WTC11 (cell line): ENCODE measurements at regions not wholly inside any gene's neighbourhood (a gene's known extent, or its start where the extent isn't known, plus 50 kb on each side); places are given as distances from the start of the nearest gene placed in this dataset.

Source experiments
- ATAC-seq: fragments of 200-7000 bp; cut with Tn5 transposase; 2 replicates; pipeline ENCODE4 v1.10.0; 2021; ENCODE audit warnings: mild to moderate bottlenecking, moderate library complexity
- CTCF ChIA-PET: fragments of 300-600 bp; sonication (Branson Sonifier 250); formaldehyde crosslinking; loops from one replicate; lab custom pipeline; 2021; ENCODE audit warnings: antibody characterized with exemption; lab: Charles Lee
- POLR2A ChIA-PET: fragments of 350-600 bp; sonication (Branson Sonifier 250); formaldehyde crosslinking; loops from one replicate; lab custom pipeline; 2021; ENCODE audit warnings: antibody characterized with exemption; lab: Charles Lee
- DNase-seq: peaks from one replicate; pipeline ENCODE4 v3.0.0; 2021; ENCODE audit warnings: low spot score
- H3K27ac Mint-ChIP-seq: 2 replicates; pipeline ENCODE4 v1.8.0; 2021; ENCODE audit warnings: mixed read lengths
- H3K27me3 Mint-ChIP-seq: 2 replicates; pipeline ENCODE4 v1.8.0; 2021; ENCODE audit warnings: low read depth, mild to moderate bottlenecking, moderate library complexity, mixed read lengths
- H3K36me3 Mint-ChIP-seq: 2 replicates; pipeline ENCODE4 v1.8.0; 2021; ENCODE audit warnings: mixed read lengths
- H3K4me1 Mint-ChIP-seq: 2 replicates; pipeline ENCODE4 v1.8.0; 2022; ENCODE audit warnings: mixed read lengths
- H3K4me3 Mint-ChIP-seq: 2 replicates; pipeline ENCODE4 v1.8.0; 2021; ENCODE audit warnings: mild to moderate bottlenecking, moderate library complexity, mixed read lengths
- H3K9me3 Mint-ChIP-seq: 2 replicates; pipeline ENCODE4 v1.8.0; 2021; ENCODE audit warnings: mixed read lengths
- ATF1 ChIP-seq: sonication (generic); formaldehyde crosslinking; IDR thresholded peaks from 2 replicates; pipeline ENCODE4 v1.8.1; 2023; ENCODE audit warnings: mild to moderate bottlenecking, moderate library complexity, missing genetic modification reagents
- CREB1 ChIP-seq: sonication (generic); formaldehyde crosslinking; IDR thresholded peaks from 2 replicates; pipeline ENCODE4 v1.8.0; 2023; ENCODE audit warnings: mild to moderate bottlenecking, missing genetic modification reagents
- CREM ChIP-seq: sonication (generic); formaldehyde crosslinking; IDR thresholded peaks from 2 replicates; pipeline ENCODE4 v1.8.1; 2022; ENCODE audit warnings: mild to moderate bottlenecking, missing genetic modification reagents, moderate library complexity
- ESRRA ChIP-seq: sonication (generic); formaldehyde crosslinking; IDR thresholded peaks from 2 replicates; pipeline ENCODE4 v1.8.1; 2022; ENCODE audit warnings: mild to moderate bottlenecking, missing genetic modification reagents, borderline replicate concordance
- FOXP1 ChIP-seq: sonication (generic); formaldehyde crosslinking; IDR thresholded peaks from 2 replicates; pipeline ENCODE4 v1.8.0; 2022; ENCODE audit warnings: missing genetic modification reagents, mild to moderate bottlenecking, moderate library complexity, borderline replicate concordance
- GABPB1 ChIP-seq: sonication (generic); formaldehyde crosslinking; IDR thresholded peaks from 2 replicates; pipeline ENCODE4 v1.8.1; 2023; ENCODE audit warnings: mild to moderate bottlenecking, missing genetic modification reagents
- GTF2I ChIP-seq: fragments of 250-450 bp; sonication (Bioruptor Pico); conservative IDR thresholded peaks from 2 replicates; pipeline ENCODE4 v1.4.0; 2021; ENCODE audit warnings: mild to moderate bottlenecking
- JAZF1 ChIP-seq: fragments of 250-450 bp; sonication (Bioruptor Pico); IDR thresholded peaks from 2 replicates; pipeline ENCODE4 v1.9.0; 2021; ENCODE audit warnings: moderate library complexity, mild to moderate bottlenecking, inconsistent platforms
- JUN ChIP-seq: sonication (generic); formaldehyde crosslinking; IDR thresholded peaks from 2 replicates; pipeline ENCODE4 v1.8.0; 2023; ENCODE audit warnings: mild to moderate bottlenecking, missing genetic modification reagents
- MXD4 ChIP-seq: fragments of 250-450 bp; sonication (Bioruptor Pico); IDR thresholded peaks from 2 replicates; pipeline ENCODE4 v1.8.0; 2021; ENCODE audit warnings: mild to moderate bottlenecking, moderate library complexity, borderline replicate concordance
- MYBL2 ChIP-seq: sonication (generic); formaldehyde crosslinking; IDR thresholded peaks from 2 replicates; pipeline ENCODE4 v1.8.1; 2023; ENCODE audit warnings: mild to moderate bottlenecking, moderate library complexity, missing genetic modification reagents
- OVOL2 ChIP-seq: fragments of 250-450 bp; sonication (Bioruptor Pico); IDR thresholded peaks from 2 replicates; pipeline ENCODE4 v1.9.0; 2021; ENCODE audit warnings: mild to moderate bottlenecking, borderline replicate concordance
- PRRX2 ChIP-seq: fragments of 250-450 bp; sonication (Bioruptor Pico); IDR thresholded peaks from 2 replicates; pipeline ENCODE4 v1.8.0; 2021; ENCODE audit warnings: mild to moderate bottlenecking
- RORB ChIP-seq: fragments of 250-450 bp; sonication (Bioruptor Pico); IDR thresholded peaks from 2 replicates; pipeline ENCODE4 v1.9.0; 2021; ENCODE audit warnings: mild to moderate bottlenecking
- TEAD4 ChIP-seq: sonication (generic); formaldehyde crosslinking; IDR thresholded peaks from 2 replicates; pipeline ENCODE4 v1.8.0; 2022; ENCODE audit warnings: mild to moderate bottlenecking, missing genetic modification reagents
- ZNF138 ChIP-seq: sonication (generic); formaldehyde crosslinking; conservative IDR thresholded peaks from 2 replicates; pipeline ENCODE4 v1.8.1; 2022; ENCODE audit warnings: mild to moderate bottlenecking, moderate library complexity, missing genetic modification reagents
- ZNF416 ChIP-seq: fragments of 250-450 bp; sonication (Bioruptor Pico); IDR thresholded peaks from 2 replicates; pipeline ENCODE4 v1.9.0; 2021; ENCODE audit warnings: mild to moderate bottlenecking, inconsistent platforms
- ZNF671 ChIP-seq: fragments of 250-450 bp; sonication (Bioruptor Pico); IDR thresholded peaks from 2 replicates; pipeline ENCODE4 v1.8.0; 2021; ENCODE audit warnings: mild to moderate bottlenecking
- TF ChIP-seq, protein P1 (sequence below): sonication (generic); formaldehyde crosslinking; IDR thresholded peaks from 2 replicates; pipeline ENCODE4 v1.8.1; 2023; ENCODE audit warnings: mild to moderate bottlenecking, moderate library complexity, missing genetic modification reagents
- TF ChIP-seq, protein P2 (sequence below): sonication (generic); formaldehyde crosslinking; IDR thresholded peaks from 2 replicates; pipeline ENCODE4 v1.8.0; 2023; ENCODE audit warnings: mild to moderate bottlenecking, missing genetic modification reagents
- TF ChIP-seq, protein P3 (sequence below): sonication (generic); formaldehyde crosslinking; IDR thresholded peaks from 2 replicates; pipeline ENCODE4 v1.8.0; 2022; ENCODE audit warnings: mild to moderate bottlenecking, missing genetic modification reagents
- TF ChIP-seq, protein P4 (sequence below): sonication (generic); formaldehyde crosslinking; IDR thresholded peaks from 2 replicates; pipeline ENCODE4 v1.8.0; 2022; ENCODE audit warnings: mild to moderate bottlenecking, missing genetic modification reagents
- TF ChIP-seq, protein P5 (sequence below): sonication (generic); formaldehyde crosslinking; IDR thresholded peaks from 2 replicates; pipeline ENCODE4 v1.8.1; 2023; ENCODE audit warnings: mild to moderate bottlenecking, missing genetic modification reagents, moderate library complexity
- TF ChIP-seq, protein P6 (sequence below): fragments of 250-450 bp; sonication (Bioruptor Pico); IDR thresholded peaks from 2 replicates; pipeline ENCODE4 v1.9.0; 2021; ENCODE audit warnings: mild to moderate bottlenecking
- TF ChIP-seq, protein P7 (sequence below): fragments of 200-600 bp; IDR thresholded peaks from 2 replicates; pipeline ENCODE4 v1.8.0; 2022; ENCODE audit warnings: antibody characterized with exemption

DNA sequence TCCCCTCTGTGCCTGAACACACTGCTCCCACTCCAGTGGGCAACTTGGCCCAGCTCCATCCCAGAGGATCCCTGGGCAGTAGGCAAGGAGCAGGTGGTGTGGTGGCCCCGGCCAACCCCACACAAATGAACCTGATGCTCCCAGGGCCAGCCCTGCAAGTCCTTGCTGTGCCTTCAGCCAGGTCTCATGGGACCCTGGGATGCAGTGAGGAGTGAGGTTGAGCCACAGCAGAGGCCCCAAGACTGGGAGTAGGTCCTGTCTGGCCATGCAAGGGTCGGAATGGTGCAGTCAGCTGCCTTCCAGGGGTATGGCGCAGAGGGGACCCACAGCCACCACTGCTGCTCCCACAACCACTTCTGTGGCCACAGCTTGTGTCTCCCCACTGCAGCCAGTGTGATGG, 234.5 kb upstream of the DKK2 start:
- POLR2A ChIA-PET: no interaction called here

DNA sequence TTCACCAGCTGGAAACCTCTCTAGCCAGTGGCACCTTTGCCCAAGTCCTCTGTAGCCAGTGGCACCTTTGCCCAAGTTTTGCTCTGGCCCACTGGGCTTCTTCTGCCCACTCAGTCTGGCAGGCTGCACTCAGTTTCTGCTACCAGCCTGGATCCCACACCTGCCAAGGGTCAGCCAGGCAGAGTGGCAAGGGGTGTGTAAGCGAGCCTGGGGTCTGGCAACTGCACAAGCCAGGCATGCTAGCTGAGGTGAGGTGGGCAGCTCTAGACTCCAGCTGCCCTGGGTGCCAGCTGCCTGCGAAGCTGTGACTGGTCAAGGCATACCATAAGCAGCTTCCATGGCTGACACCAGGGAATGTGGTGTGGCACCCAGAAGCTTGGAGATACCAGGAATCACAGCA, 233.1 kb upstream of the DKK2 start:
- H3K36me3 Mint-ChIP-seq: no peaks in the 10 kb centered on the region
- DNase-seq: no peak

More for the DNA sequence above, 234.5 kb upstream of the DKK2 start:
- Mint-ChIP-seq H3K9me3 (peaks cover 3% of the 10 kb centered on the region; the same call in 1 of the 2 replicates), H3K4me1 (peaks cover 9% of the 10 kb centered on the region), H3K27ac (no peak overlapping the region), H3K36me3 (no peaks in the 10 kb centered on the region), H3K4me3 (no peak overlapping the region), H3K27me3 (no peaks in the 10 kb centered on the region; the same call in 1 of the 2 replicates)
- DNase-seq: no peak
- TF ChIP-seq, protein P1, sequence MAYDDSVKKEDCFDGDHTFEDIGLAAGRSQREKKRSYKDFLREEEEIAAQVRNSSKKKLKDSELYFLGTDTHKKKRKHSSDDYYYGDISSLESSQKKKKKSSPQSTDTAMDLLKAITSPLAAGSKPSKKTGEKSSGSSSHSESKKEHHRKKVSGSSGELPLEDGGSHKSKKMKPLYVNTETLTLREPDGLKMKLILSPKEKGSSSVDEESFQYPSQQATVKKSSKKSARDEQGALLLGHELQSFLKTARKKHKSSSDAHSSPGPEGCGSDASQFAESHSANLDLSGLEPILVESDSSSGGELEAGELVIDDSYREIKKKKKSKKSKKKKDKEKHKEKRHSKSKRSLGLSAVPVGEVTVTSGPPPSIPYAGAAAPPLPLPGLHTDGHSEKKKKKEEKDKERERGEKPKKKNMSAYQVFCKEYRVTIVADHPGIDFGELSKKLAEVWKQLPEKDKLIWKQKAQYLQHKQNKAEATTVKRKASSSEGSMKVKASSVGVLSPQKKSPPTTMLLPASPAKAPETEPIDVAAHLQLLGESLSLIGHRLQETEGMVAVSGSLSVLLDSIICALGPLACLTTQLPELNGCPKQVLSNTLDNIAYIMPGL (CRISPR knock-in tag): no peak
- TF ChIP-seq ATF1 (CRISPR knock-in tag) (no peak), CREB1 (no peak), OVOL2 (CRISPR knock-in tag) (no peak), ZNF138 (no peak)
- TF ChIP-seq, protein P2, sequence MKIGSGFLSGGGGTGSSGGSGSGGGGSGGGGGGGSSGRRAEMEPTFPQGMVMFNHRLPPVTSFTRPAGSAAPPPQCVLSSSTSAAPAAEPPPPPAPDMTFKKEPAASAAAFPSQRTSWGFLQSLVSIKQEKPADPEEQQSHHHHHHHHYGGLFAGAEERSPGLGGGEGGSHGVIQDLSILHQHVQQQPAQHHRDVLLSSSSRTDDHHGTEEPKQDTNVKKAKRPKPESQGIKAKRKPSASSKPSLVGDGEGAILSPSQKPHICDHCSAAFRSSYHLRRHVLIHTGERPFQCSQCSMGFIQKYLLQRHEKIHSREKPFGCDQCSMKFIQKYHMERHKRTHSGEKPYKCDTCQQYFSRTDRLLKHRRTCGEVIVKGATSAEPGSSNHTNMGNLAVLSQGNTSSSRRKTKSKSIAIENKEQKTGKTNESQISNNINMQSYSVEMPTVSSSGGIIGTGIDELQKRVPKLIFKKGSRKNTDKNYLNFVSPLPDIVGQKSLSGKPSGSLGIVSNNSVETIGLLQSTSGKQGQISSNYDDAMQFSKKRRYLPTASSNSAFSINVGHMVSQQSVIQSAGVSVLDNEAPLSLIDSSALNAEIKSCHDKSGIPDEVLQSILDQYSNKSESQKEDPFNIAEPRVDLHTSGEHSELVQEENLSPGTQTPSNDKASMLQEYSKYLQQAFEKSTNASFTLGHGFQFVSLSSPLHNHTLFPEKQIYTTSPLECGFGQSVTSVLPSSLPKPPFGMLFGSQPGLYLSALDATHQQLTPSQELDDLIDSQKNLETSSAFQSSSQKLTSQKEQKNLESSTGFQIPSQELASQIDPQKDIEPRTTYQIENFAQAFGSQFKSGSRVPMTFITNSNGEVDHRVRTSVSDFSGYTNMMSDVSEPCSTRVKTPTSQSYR (CRISPR knock-in tag): no peak
- no peak for ATAC-seq
- CTCF ChIA-PET: no interaction called here

DNA sequence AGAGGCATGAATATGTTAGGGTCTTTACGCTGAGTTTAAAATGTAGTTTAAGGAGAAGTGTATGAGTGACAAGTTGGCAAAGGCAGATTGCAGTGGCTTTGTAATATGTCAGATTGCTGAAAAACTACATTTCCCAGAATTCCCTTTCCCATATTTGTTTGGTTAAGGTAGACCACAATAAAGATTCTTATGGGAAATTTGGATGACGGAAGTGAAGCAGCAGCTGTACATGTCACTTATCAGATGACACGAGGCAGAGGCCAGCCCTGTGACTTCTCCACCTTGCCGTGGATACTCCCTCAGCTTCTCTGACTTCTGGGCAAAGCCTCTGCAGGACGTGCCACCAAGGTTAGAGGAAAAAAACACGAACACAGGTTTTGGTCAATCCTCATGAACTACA, 229.7 kb upstream of the DKK2 start:
- no peak overlapping the region for H3K27ac Mint-ChIP-seq
- POLR2A ChIA-PET: no interaction called here
- no peak for TF ChIP-seq MXD4
- no peak for TF ChIP-seq ZNF671 (CRISPR knock-in tag)
- TF ChIP-seq CREM (CRISPR knock-in tag): no peak
- TF ChIP-seq FOXP1 (CRISPR knock-in tag): no peak
- no peak for TF ChIP-seq TEAD4 (CRISPR knock-in tag)
- no peak for TF ChIP-seq PRRX2 (CRISPR knock-in tag)
- no peak for TF ChIP-seq GABPB1 (CRISPR knock-in tag)
- TF ChIP-seq, protein P3, sequence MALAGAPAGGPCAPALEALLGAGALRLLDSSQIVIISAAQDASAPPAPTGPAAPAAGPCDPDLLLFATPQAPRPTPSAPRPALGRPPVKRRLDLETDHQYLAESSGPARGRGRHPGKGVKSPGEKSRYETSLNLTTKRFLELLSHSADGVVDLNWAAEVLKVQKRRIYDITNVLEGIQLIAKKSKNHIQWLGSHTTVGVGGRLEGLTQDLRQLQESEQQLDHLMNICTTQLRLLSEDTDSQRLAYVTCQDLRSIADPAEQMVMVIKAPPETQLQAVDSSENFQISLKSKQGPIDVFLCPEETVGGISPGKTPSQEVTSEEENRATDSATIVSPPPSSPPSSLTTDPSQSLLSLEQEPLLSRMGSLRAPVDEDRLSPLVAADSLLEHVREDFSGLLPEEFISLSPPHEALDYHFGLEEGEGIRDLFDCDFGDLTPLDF (CRISPR knock-in tag): no peak
- TF ChIP-seq MYBL2 (CRISPR knock-in tag): no peak
- TF ChIP-seq, protein P4, sequence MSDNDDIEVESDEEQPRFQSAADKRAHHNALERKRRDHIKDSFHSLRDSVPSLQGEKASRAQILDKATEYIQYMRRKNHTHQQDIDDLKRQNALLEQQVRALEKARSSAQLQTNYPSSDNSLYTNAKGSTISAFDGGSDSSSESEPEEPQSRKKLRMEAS (CRISPR knock-in tag): no peak
- no peak for TF ChIP-seq ZNF416 (CRISPR knock-in tag)
- TF ChIP-seq, protein P5, sequence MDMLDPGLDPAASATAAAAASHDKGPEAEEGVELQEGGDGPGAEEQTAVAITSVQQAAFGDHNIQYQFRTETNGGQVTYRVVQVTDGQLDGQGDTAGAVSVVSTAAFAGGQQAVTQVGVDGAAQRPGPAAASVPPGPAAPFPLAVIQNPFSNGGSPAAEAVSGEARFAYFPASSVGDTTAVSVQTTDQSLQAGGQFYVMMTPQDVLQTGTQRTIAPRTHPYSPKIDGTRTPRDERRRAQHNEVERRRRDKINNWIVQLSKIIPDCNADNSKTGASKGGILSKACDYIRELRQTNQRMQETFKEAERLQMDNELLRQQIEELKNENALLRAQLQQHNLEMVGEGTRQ (CRISPR knock-in tag): no peak
- no peak for TF ChIP-seq GTF2I (CRISPR knock-in tag)
- TF ChIP-seq, protein P6, sequence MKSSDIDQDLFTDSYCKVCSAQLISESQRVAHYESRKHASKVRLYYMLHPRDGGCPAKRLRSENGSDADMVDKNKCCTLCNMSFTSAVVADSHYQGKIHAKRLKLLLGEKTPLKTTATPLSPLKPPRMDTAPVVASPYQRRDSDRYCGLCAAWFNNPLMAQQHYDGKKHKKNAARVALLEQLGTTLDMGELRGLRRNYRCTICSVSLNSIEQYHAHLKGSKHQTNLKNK (CRISPR knock-in tag): no peak
- TF ChIP-seq JUN: no peak
- TF ChIP-seq JAZF1 (CRISPR knock-in tag): no peak
- no peak for TF ChIP-seq ATF1 (CRISPR knock-in tag)
- TF ChIP-seq ZNF138: no peak
- TF ChIP-seq, protein P7, sequence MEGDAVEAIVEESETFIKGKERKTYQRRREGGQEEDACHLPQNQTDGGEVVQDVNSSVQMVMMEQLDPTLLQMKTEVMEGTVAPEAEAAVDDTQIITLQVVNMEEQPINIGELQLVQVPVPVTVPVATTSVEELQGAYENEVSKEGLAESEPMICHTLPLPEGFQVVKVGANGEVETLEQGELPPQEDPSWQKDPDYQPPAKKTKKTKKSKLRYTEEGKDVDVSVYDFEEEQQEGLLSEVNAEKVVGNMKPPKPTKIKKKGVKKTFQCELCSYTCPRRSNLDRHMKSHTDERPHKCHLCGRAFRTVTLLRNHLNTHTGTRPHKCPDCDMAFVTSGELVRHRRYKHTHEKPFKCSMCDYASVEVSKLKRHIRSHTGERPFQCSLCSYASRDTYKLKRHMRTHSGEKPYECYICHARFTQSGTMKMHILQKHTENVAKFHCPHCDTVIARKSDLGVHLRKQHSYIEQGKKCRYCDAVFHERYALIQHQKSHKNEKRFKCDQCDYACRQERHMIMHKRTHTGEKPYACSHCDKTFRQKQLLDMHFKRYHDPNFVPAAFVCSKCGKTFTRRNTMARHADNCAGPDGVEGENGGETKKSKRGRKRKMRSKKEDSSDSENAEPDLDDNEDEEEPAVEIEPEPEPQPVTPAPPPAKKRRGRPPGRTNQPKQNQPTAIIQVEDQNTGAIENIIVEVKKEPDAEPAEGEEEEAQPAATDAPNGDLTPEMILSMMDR: no peak
- TF ChIP-seq RORB (CRISPR knock-in tag): no peak
- TF ChIP-seq, all 79 proteins: peak for 0
- peaks cover 3% of the 10 kb centered on the region; the same call in 1 of the 2 replicates for H3K9me3 Mint-ChIP-seq
- CTCF ChIA-PET: no interaction called here
- no peak overlapping the region for H3K4me3 Mint-ChIP-seq
- DNase-seq (no peak), ATAC-seq (no peak)
- H3K4me1 Mint-ChIP-seq: peaks cover 9% of the 10 kb centered on the region
- no peaks in the 10 kb centered on the region for H3K27me3 Mint-ChIP-seq
- H3K36me3 Mint-ChIP-seq: no peaks in the 10 kb centered on the region

More for the DNA sequence above, 233.1 kb upstream of the DKK2 start:
- Mint-ChIP-seq H3K4me3 (no peak overlapping the region), H3K27ac (no peak overlapping the region), H3K9me3 (peaks cover 3% of the 10 kb centered on the region; the same call in 1 of the 2 replicates), H3K4me1 (peaks cover 9% of the 10 kb centered on the region), H3K27me3 (no peaks in the 10 kb centered on the region; the same call in 1 of the 2 replicates)
- ATAC-seq: no peak
- no peak for TF ChIP-seq JAZF1 (CRISPR knock-in tag)
- TF ChIP-seq ESRRA (CRISPR knock-in tag): no peak
- ChIA-PET POLR2A (no interaction called here), CTCF (no interaction called here)
